ENCODE measurements at regions not wholly inside any gene's neighbourhood (a gene's known extent, or its start where the extent isn't known, plus 50 kb on each side); places are given as distances from the start of the nearest gene placed in this dataset.

DNA sequence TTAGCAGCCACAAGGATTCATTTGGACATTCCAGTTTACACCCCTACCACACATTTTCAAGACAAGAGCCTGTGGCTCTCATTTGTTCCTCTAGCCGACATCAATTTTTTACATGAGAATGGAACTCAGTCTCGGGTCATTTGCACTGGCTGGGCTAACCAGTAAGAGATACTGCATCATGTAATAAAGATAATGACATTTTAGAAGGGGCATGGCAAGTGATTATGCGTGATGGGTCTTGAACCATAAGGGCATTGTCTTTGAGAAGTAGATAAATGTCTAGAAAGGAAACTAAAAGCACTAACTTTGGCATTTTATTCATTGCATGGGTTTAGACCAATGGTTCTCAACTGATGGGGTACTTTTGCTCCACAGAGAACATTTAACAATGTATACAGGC lies 146.0 kb upstream of the GRM7 start:
- Mint-ChIP-seq H3K36me3 (ENCODE audit: insufficient read depth, unreplicated experiment) (no peaks in the 10 kb centered on the region), H3K27ac (ENCODE audit: unreplicated experiment) (no peak overlapping the region), H3K4me3 (ENCODE audit: low read depth, unreplicated experiment) (no peak overlapping the region), H3K27me3 (ENCODE audit: unreplicated experiment) (no peaks in the 10 kb centered on the region), H3K9me3 (ENCODE audit: low read depth, unreplicated experiment) (peaks cover 3% of the 10 kb centered on the region), H3K4me1 (ENCODE audit: low read depth, unreplicated experiment) (no peaks in the 10 kb centered on the region)
- intact Hi-C loops (cut with micrococcal nuclease; ENCODE audit: unreplicated experiment), result no loop called here
- TF ChIP-seq, protein P1, sequence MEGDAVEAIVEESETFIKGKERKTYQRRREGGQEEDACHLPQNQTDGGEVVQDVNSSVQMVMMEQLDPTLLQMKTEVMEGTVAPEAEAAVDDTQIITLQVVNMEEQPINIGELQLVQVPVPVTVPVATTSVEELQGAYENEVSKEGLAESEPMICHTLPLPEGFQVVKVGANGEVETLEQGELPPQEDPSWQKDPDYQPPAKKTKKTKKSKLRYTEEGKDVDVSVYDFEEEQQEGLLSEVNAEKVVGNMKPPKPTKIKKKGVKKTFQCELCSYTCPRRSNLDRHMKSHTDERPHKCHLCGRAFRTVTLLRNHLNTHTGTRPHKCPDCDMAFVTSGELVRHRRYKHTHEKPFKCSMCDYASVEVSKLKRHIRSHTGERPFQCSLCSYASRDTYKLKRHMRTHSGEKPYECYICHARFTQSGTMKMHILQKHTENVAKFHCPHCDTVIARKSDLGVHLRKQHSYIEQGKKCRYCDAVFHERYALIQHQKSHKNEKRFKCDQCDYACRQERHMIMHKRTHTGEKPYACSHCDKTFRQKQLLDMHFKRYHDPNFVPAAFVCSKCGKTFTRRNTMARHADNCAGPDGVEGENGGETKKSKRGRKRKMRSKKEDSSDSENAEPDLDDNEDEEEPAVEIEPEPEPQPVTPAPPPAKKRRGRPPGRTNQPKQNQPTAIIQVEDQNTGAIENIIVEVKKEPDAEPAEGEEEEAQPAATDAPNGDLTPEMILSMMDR (IDR thresholded peaks at IDR 0.05; ENCODE audit: unreplicated experiment), result no peak
- CTCF ChIA-PET, result no interaction called here
- DNase-seq, result no peak
- BruUV-seq (replicated peaks), result no TSS peak

GRCh38 chr3:6716420-6716819 lies 144.5 kb upstream of the GRM7 start:
- intact Hi-C loops (cut with micrococcal nuclease; ENCODE audit: unreplicated experiment), result no loop called here
- peaks cover 3% of the 10 kb centered on the region for H3K9me3 Mint-ChIP-seq (ENCODE audit: low read depth, unreplicated experiment)
- no peak overlapping the region for H3K27ac Mint-ChIP-seq (ENCODE audit: unreplicated experiment)
- CTCF ChIA-PET, result no interaction called here
- no peaks in the 10 kb centered on the region for H3K36me3 Mint-ChIP-seq (ENCODE audit: insufficient read depth, unreplicated experiment)
- BruUV-seq (replicated peaks), result no TSS peak
- no peaks in the 10 kb centered on the region for H3K27me3 Mint-ChIP-seq (ENCODE audit: unreplicated experiment)
- no peak for DNase-seq
- TF ChIP-seq, protein P1 (IDR thresholded peaks at IDR 0.05; ENCODE audit: unreplicated experiment), result no peak
- no peaks in the 10 kb centered on the region for H3K4me1 Mint-ChIP-seq (ENCODE audit: low read depth, unreplicated experiment)
- no peak overlapping the region for H3K4me3 Mint-ChIP-seq (ENCODE audit: low read depth, unreplicated experiment)

GRCh38 chr3:6717026-6717943 lies 143.6 kb upstream of the GRM7 start:
- TF ChIP-seq, protein P1 (IDR thresholded peaks at IDR 0.05; ENCODE audit: unreplicated experiment), result no peak
- H3K36me3 Mint-ChIP-seq (ENCODE audit: insufficient read depth, unreplicated experiment), result no peaks in the 10 kb centered on the region
- DNase-seq, result no peak
- H3K4me3 Mint-ChIP-seq (ENCODE audit: low read depth, unreplicated experiment), result no peak overlapping the region
- no TSS peak for BruUV-seq (replicated peaks)
- H3K27ac Mint-ChIP-seq (ENCODE audit: unreplicated experiment), result no peak overlapping the region
- H3K27me3 Mint-ChIP-seq (ENCODE audit: unreplicated experiment), result no peaks in the 10 kb centered on the region
- H3K9me3 Mint-ChIP-seq (ENCODE audit: low read depth, unreplicated experiment), result peaks cover 3% of the 10 kb centered on the region
- H3K4me1 Mint-ChIP-seq (ENCODE audit: low read depth, unreplicated experiment), result no peaks in the 10 kb centered on the region
- CTCF ChIA-PET, result no interaction called here
- intact Hi-C loops (cut with micrococcal nuclease; ENCODE audit: unreplicated experiment), result no loop called here

DNA sequence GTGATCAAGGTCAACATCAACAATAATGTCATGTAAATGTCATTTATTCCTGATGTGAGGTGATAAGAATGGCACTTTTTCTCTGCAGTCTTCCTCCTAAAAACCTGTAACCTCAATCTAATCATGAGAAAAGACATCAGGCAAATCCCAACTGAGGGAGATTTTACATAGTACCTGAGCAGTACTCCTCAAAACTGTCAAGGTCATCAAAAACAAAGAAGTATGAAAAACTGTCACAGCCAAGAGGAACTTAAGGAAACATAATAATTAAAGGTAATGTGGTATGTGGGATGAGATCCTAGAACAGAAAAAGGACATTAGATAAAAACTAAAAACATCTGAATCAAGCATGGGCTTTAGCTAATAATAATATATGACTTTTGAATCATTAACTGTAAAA lies 140.9 kb upstream of the GRM7 start:
- CTCF ChIA-PET, result no interaction called here
- no peak for DNase-seq
- BruUV-seq (replicated peaks), result no TSS peak
- Mint-ChIP-seq H3K27ac (ENCODE audit: unreplicated experiment) (no peak overlapping the region), H3K36me3 (ENCODE audit: insufficient read depth, unreplicated experiment) (no peaks in the 10 kb centered on the region), H3K4me3 (ENCODE audit: low read depth, unreplicated experiment) (no peak overlapping the region), H3K27me3 (ENCODE audit: unreplicated experiment) (no peaks in the 10 kb centered on the region), H3K4me1 (ENCODE audit: low read depth, unreplicated experiment) (no peaks in the 10 kb centered on the region), H3K9me3 (ENCODE audit: low read depth, unreplicated experiment) (no peaks in the 10 kb centered on the region)
- TF ChIP-seq, protein P1 (IDR thresholded peaks at IDR 0.05; ENCODE audit: unreplicated experiment), result no peak
- intact Hi-C loops (cut with micrococcal nuclease; ENCODE audit: unreplicated experiment), result no loop called here

All from Calu3 (cell line).